G401.6 (cell line): ENCODE measurements at regions not wholly inside any gene's neighbourhood (a gene's known extent, or its start where the extent isn't known, plus 50 kb on each side); places are given as distances from the start of the nearest gene placed in this dataset.
"Not testable (repeated sequence)": the region's sequence is repeated elsewhere in the genome, so short reads cannot be mapped to it uniquely, and the experiment has no call there.

Experiments used
- FAIRE-seq: peaks from 2 replicates; lab custom pipeline; 2012; peaks lifted over from hg19 to GRCh38; lab: Jason Lieb, UNC

GRCh38 chr2:182595650-182596049 lies 120.4 kb upstream of the DNAJC10 start:
- no peak for FAIRE-seq

- no peak for FAIRE-seq
Measured at GRCh38 chr2:182597570-182598295, 118.3 kb upstream of the DNAJC10 start.

- no peak for FAIRE-seq
Measured at GRCh38 chr2:182598626-182599025, 117.4 kb upstream of the DNAJC10 start.

GRCh38 chr2:182605166-182605565 lies 110.9 kb upstream of the DNAJC10 start:
- FAIRE-seq, result no peak

- FAIRE-seq, result no peak
Measured at GRCh38 chr2:182606728-182607681, 109.1 kb upstream of the DNAJC10 start.

- FAIRE-seq, result no peak
Measured at GRCh38 chr2:182608181-182608845, 107.7 kb upstream of the DNAJC10 start.

GRCh38 chr2:182609005-182609404 lies 107.1 kb upstream of the DNAJC10 start:
- not testable (repeated sequence) for FAIRE-seq

GRCh38 chr2:182610231-182610630 lies 105.8 kb upstream of the DNAJC10 start:
- FAIRE-seq, result no peak

GRCh38 chr2:182611009-182611408 lies 105.0 kb upstream of the DNAJC10 start:
- no peak for FAIRE-seq

GRCh38 chr2:182615036-182615435 lies 101.0 kb upstream of the DNAJC10 start:
- FAIRE-seq, result no peak

GRCh38 chr2:182616471-182617393 lies 99.3 kb upstream of the DNAJC10 start:
- no peak for FAIRE-seq

- no peak for FAIRE-seq
Measured at GRCh38 chr2:182618672-182619079, 97.4 kb upstream of the DNAJC10 start.

GRCh38 chr2:182619276-182619675 lies 96.8 kb upstream of the DNAJC10 start:
- no peak for FAIRE-seq

GRCh38 chr2:182621191-182621590 lies 94.9 kb upstream of the DNAJC10 start:
- no peak for FAIRE-seq

- no peak for FAIRE-seq
Measured at GRCh38 chr2:182621810-182622209, 94.2 kb upstream of the DNAJC10 start.

GRCh38 chr2:182622231-182622630 lies 93.8 kb upstream of the DNAJC10 start:
- no peak for FAIRE-seq

- no peak for FAIRE-seq
Measured at GRCh38 chr2:182625814-182626213, 90.2 kb upstream of the DNAJC10 start.

GRCh38 chr2:182628916-182629315 lies 87.1 kb upstream of the DNAJC10 start:
- FAIRE-seq, result no peak

- FAIRE-seq, result no peak
Measured at GRCh38 chr2:182630207-182630606, 85.8 kb upstream of the DNAJC10 start.

GRCh38 chr2:182631299-182631698 lies 84.8 kb upstream of the DNAJC10 start:
- FAIRE-seq, result no peak

GRCh38 chr2:182634386-182634785 lies 81.7 kb upstream of the DNAJC10 start:
- no peak for FAIRE-seq

- no peak for FAIRE-seq
Measured at GRCh38 chr2:182636699-182637098, 79.4 kb upstream of the DNAJC10 start.
